Cardiac septum (tissue), 1 donor: ENCODE measurements at regions not wholly inside any gene's neighbourhood (a gene's known extent, or its start where the extent isn't known, plus 50 kb on each side); places are given as distances from the start of the nearest gene placed in this dataset.
A peak's percentile ranks its signal among the peaks of the same experiment; 100 is the strongest.
"Not testable (repeated sequence)": the region's sequence is repeated elsewhere in the genome, so short reads cannot be mapped to it uniquely, and the experiment has no call there.

ENCODE experiments used
- DNase-seq: peaks from one replicate; pipeline ENCODE4 v3.0.0-alpha.2; 2020; ENCODE audit warnings: low spot score
- intact Hi-C: fragments of 100-400 bp; cut with DNase I; formaldehyde crosslinking; loops from one replicate; pipeline ENCODE4 v1.14.0; 2022
- donor health status: DM: no; HTN: no; CAD: no.

GRCh38 chrX:867966-868647 is 237.5 kb downstream of the SHOX start:
- DNase-seq: no peak
- intact Hi-C loops: no loop called here

- no peak for DNase-seq
- intact Hi-C loops: no loop called here
These were observed 236.9 kb downstream of the SHOX start for GRCh38 chrX:867502-867901.

GRCh38 chrX:866441-866990 is 235.9 kb downstream of the SHOX start:
- intact Hi-C loops: no loop called here
- no peak for DNase-seq

- intact Hi-C loops: no loop called here
- DNase-seq: no peak
These were observed 234.8 kb downstream of the SHOX start for GRCh38 chrX:865422-865821.

- intact Hi-C loops: no loop called here
- DNase-seq: no peak
These were observed 231.3 kb downstream of the SHOX start for GRCh38 chrX:861921-862320.

GRCh38 chrX:861340-861890 is 230.8 kb downstream of the SHOX start:
- intact Hi-C loops: no loop called here
- DNase-seq: no peak

- DNase-seq: no peak
- intact Hi-C loops: no loop called here
These were observed 228.7 kb downstream of the SHOX start for GRCh38 chrX:859329-859728.

- intact Hi-C loops: no loop called here
- DNase-seq: no peak
These were observed 228.0 kb downstream of the SHOX start for GRCh38 chrX:858542-859078.

GRCh38 chrX:857376-857775 is 226.8 kb downstream of the SHOX start:
- intact Hi-C loops: no loop called here
- no peak for DNase-seq

GRCh38 chrX:856566-857290 is 226.1 kb downstream of the SHOX start:
- DNase-seq: no peak
- intact Hi-C loops: no loop called here

GRCh38 chrX:853304-853703 is 222.7 kb downstream of the SHOX start:
- intact Hi-C loops: no loop called here

GRCh38 chrX:850471-850916 is 219.9 kb downstream of the SHOX start:
- peak; percentile 31 for DNase-seq
- intact Hi-C loops: no loop called here

More at GRCh38 chrX:853304-853703, 222.7 kb downstream of the SHOX start:
- no peak for DNase-seq

GRCh38 chrX:848386-848785 is 217.8 kb downstream of the SHOX start:
- DNase-seq: no peak
- intact Hi-C loops: no loop called here

- DNase-seq: no peak
These were observed 212.7 kb downstream of the SHOX start for GRCh38 chrX:843306-843705.

GRCh38 chrX:840556-840955 is 210.0 kb downstream of the SHOX start:
- intact Hi-C loops: no loop called here
- DNase-seq: no peak

More at GRCh38 chrX:843306-843705, 212.7 kb downstream of the SHOX start:
- intact Hi-C loops: no loop called here

GRCh38 chrX:838666-839065 is 208.1 kb downstream of the SHOX start:
- DNase-seq, intact Hi-C loops: not testable (repeated sequence)

- DNase-seq, intact Hi-C loops: not testable (repeated sequence)
These were observed 205.3 kb downstream of the SHOX start for GRCh38 chrX:835857-836256.

GRCh38 chrX:830532-830931 is 199.9 kb downstream of the SHOX start:
- DNase-seq: no peak
- intact Hi-C loops: no loop called here

- no peak for DNase-seq
- intact Hi-C loops: no loop called here
These were observed 198.6 kb downstream of the SHOX start for GRCh38 chrX:829145-829544.

GRCh38 chrX:828411-828959 is 197.9 kb downstream of the SHOX start:
- intact Hi-C loops: no loop called here
- no peak for DNase-seq
